ENCODE measurements at regions not wholly inside any gene's neighbourhood (a gene's known extent, or its start where the extent isn't known, plus 50 kb on each side); places are given as distances from the start of the nearest gene placed in this dataset.

DNA sequence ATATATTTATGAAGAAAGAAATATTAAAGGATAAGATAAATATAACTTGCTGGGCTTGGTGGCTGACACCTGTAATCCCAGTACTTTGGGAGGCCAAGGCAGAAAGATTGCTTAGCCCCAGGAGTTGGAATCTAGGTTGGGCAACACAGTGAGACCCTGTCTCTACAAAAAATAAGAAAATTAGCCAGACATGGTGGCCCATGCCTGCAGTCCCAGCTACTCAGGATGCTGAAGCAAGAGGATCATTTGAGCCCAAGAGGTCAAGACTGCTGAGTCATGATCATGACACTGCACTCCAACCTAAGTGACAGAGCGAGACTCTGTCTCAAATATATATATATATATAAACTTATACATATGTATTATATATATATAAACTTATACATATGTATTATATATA, 164.0 kb downstream of the MRPL14 start:
- H3K36me3 ChIP-seq (ENCODE audit: control insufficient read depth in 2 of 2, extremely low read depth in 1 of 2, insufficient read depth in 1 of 2, low read length in 1 of 2) = no peaks in the 10 kb centered on the region
- no CpG with 5 or more reads among the region's 1 CpG for WGBS (ENCODE audit: insufficient coverage)
- POLR2A ChIA-PET = no interaction called here
- ATAC-seq (replicated peaks in 1 of 4) = no peak
- no peaks in the 10 kb centered on the region for H3K36me3 Mint-ChIP-seq
- CTCF ChIA-PET = no interaction called here
- no peak for DNase-seq
- no peak overlapping the region for H3K4me3 Mint-ChIP-seq
- peaks cover 14 to 20% of the 10 kb centered on the region in 2 donors for H3K27me3 Mint-ChIP-seq
- H3K27ac ChIP-seq (ENCODE audit: low read length) = no peak overlapping the region
- no peaks in the 10 kb centered on the region for H3K9me3 ChIP-seq
- no peak overlapping the region for H3K27ac Mint-ChIP-seq
- H3K4me1 Mint-ChIP-seq = no peaks in the 10 kb centered on the region
- H3K9me3 Mint-ChIP-seq = no peaks in the 10 kb centered on the region
- H3K4me3 ChIP-seq (ENCODE audit: control insufficient read depth in 1 of 2, extremely low read depth in 1 of 2, low read length in 1 of 2) = no peak overlapping the region
- peaks cover 0 to 15% of the 10 kb centered on the region in 2 experiments for H3K27me3 ChIP-seq (replicated peaks in 1 of 2; ENCODE audit: control insufficient read depth in 2 of 2, extremely low read depth in 1 of 2, insufficient read depth in 2 of 2, low read length in 1 of 2)
- no peaks in the 10 kb centered on the region for H3K4me1 ChIP-seq (ENCODE audit: control insufficient read depth in 1 of 2, extremely low read depth in 1 of 2, insufficient read depth in 2 of 2, low read length in 2 of 2)

DNA sequence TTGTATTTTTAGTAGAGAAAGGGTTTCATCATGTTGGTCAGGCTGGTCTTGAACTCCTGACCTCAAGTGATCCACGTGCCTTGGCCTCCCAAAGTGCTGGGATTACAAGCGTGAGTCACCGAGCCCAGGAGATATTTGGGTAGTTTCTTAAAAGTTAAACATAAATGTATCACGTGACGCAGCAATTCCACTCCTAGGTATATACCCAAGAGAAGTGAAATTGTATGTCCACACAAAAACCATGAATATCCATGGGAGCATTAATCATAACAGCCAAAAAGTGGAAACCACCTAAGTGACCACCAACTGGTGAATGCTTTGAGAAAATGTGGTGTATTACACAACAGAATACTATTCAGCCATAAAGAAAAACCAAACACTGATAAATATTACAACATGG, 164.8 kb downstream of the MRPL14 start:
- H3K27me3 Mint-ChIP-seq = peaks cover 21 to 27% of the 10 kb centered on the region in 2 donors
- no peaks in the 10 kb centered on the region for H3K4me1 ChIP-seq (ENCODE audit: control insufficient read depth in 1 of 2, extremely low read depth in 1 of 2, insufficient read depth in 2 of 2, low read length in 2 of 2)
- ChIA-PET CTCF (no interaction called here), POLR2A (no interaction called here)
- no peak overlapping the region for H3K4me3 Mint-ChIP-seq
- no peak overlapping the region for H3K4me3 ChIP-seq (ENCODE audit: control insufficient read depth in 1 of 2, extremely low read depth in 1 of 2, low read length in 1 of 2)
- H3K27ac ChIP-seq (ENCODE audit: low read length) = no peak overlapping the region
- no peaks in the 10 kb centered on the region for H3K36me3 Mint-ChIP-seq
- no peaks in the 10 kb centered on the region for H3K9me3 ChIP-seq
- no peaks in the 10 kb centered on the region for H3K4me1 Mint-ChIP-seq
- WGBS (ENCODE audit: insufficient coverage) = 50% methylated on average over 1 of the region's 5 CpGs
- DNase-seq (no peak), ATAC-seq (replicated peaks in 1 of 4) (no peak)
- peaks cover 0 to 12% of the 10 kb centered on the region in 2 experiments for H3K27me3 ChIP-seq (replicated peaks in 1 of 2; ENCODE audit: control insufficient read depth in 2 of 2, extremely low read depth in 1 of 2, insufficient read depth in 2 of 2, low read length in 1 of 2)
- no peak overlapping the region for H3K27ac Mint-ChIP-seq
- no peaks in the 10 kb centered on the region for H3K36me3 ChIP-seq (ENCODE audit: control insufficient read depth in 2 of 2, extremely low read depth in 1 of 2, insufficient read depth in 1 of 2, low read length in 1 of 2)
- no peaks in the 10 kb centered on the region for H3K9me3 Mint-ChIP-seq

DNA sequence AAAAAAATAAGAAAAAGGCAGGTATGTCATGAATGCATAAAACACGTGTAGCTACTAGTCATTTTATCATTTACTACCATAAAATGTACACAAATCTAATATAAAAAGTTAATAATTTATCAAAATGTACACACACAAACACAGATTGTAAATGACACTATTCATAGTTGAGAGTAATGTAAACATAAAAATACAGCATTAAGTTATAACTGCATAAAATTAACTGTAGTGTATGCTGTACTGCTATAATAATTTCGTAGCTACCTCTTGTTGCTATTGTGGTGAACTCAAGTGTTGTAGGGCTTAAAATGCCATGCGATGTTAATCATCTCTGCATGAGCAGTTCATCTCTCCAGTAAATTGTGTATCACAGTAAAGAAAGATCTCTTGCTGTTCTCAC, 170.0 kb downstream of the MRPL14 start:
- Histone ChIP-seq H3K27me3 (replicated peaks in 1 of 2; ENCODE audit: control insufficient read depth in 2 of 2, extremely low read depth in 1 of 2, insufficient read depth in 2 of 2, low read length in 1 of 2) (peaks cover 0 to 23% of the 10 kb centered on the region in 2 experiments), H3K4me3 (ENCODE audit: control insufficient read depth in 1 of 2, extremely low read depth in 1 of 2, low read length in 1 of 2) (no peak overlapping the region), H3K27ac (ENCODE audit: low read length) (no peak overlapping the region), H3K36me3 (ENCODE audit: control insufficient read depth in 2 of 2, extremely low read depth in 1 of 2, insufficient read depth in 1 of 2, low read length in 1 of 2) (no peaks in the 10 kb centered on the region), H3K9me3 (no peaks in the 10 kb centered on the region), H3K4me1 (ENCODE audit: control insufficient read depth in 1 of 2, extremely low read depth in 1 of 2, insufficient read depth in 2 of 2, low read length in 2 of 2) (no peaks in the 10 kb centered on the region)
- no peak for ATAC-seq (replicated peaks in 1 of 4)
- H3K4me1 Mint-ChIP-seq = no peaks in the 10 kb centered on the region
- H3K27me3 Mint-ChIP-seq = peaks cover 26 to 44% of the 10 kb centered on the region in 2 donors
- no CpG with 5 or more reads among the region's 3 CpGs for WGBS (ENCODE audit: insufficient coverage)
- ChIA-PET POLR2A (no interaction called here), CTCF (no interaction called here)
- DNase-seq = no peak
- H3K36me3 Mint-ChIP-seq = peaks cover 3% of the 10 kb centered on the region
- peaks cover 3 to 5% (median 4%) of the 10 kb centered on the region in 3 donors for H3K9me3 Mint-ChIP-seq
- H3K27ac Mint-ChIP-seq = no peak overlapping the region
- H3K4me3 Mint-ChIP-seq = no peak overlapping the region

DNA sequence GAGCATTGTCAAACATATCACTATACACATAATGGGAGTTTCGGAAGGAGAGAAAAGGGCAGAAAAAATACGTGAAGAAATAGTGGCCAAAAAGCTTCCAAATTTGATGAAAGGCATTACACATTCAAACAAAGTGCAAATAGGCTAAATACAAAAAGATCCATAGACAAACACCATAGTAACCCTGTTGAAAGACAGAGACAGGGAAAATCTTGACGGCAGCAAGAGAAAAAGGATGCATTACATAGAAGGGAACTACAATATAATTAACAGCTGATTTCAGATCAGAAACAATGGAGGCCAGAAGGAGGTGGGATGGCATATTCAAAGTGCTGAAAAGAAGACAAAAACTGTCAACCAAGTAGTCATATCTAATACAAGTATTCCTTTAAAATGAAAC, 170.8 kb downstream of the MRPL14 start:
- H3K4me3 ChIP-seq (ENCODE audit: control insufficient read depth in 1 of 2, extremely low read depth in 1 of 2, low read length in 1 of 2) = no peak overlapping the region
- H3K27ac ChIP-seq (ENCODE audit: low read length) = no peak overlapping the region
- no peaks in the 10 kb centered on the region for H3K9me3 ChIP-seq
- WGBS (ENCODE audit: insufficient coverage) = no CpG with 5 or more reads among the region's 3 CpGs
- H3K27ac Mint-ChIP-seq = no peak overlapping the region
- ChIA-PET POLR2A (no interaction called here), CTCF (interaction anchor here in 1 of 2 donors (0.6 kb wide), 1 partner anchor 81 kb away, joined by 4 read pairs; no protein-coding TSS in a partner anchor)
- no peak overlapping the region for H3K4me3 Mint-ChIP-seq
- H3K27me3 Mint-ChIP-seq = peaks cover 26 to 44% of the 10 kb centered on the region in 2 donors
- no peak for ATAC-seq (replicated peaks in 1 of 4)
- peaks cover 3 to 5% (median 4%) of the 10 kb centered on the region in 3 donors for H3K9me3 Mint-ChIP-seq
- no peaks in the 10 kb centered on the region for H3K36me3 ChIP-seq (ENCODE audit: control insufficient read depth in 2 of 2, extremely low read depth in 1 of 2, insufficient read depth in 1 of 2, low read length in 1 of 2)
- no peaks in the 10 kb centered on the region for H3K4me1 ChIP-seq (ENCODE audit: control insufficient read depth in 1 of 2, extremely low read depth in 1 of 2, insufficient read depth in 2 of 2, low read length in 2 of 2)
- no peaks in the 10 kb centered on the region for H3K4me1 Mint-ChIP-seq
- H3K27me3 ChIP-seq (replicated peaks in 1 of 2; ENCODE audit: control insufficient read depth in 2 of 2, extremely low read depth in 1 of 2, insufficient read depth in 2 of 2, low read length in 1 of 2) = peaks cover 0 to 26% of the 10 kb centered on the region in 2 experiments
- H3K36me3 Mint-ChIP-seq = peaks cover 3% of the 10 kb centered on the region
- DNase-seq = no peak

DNA sequence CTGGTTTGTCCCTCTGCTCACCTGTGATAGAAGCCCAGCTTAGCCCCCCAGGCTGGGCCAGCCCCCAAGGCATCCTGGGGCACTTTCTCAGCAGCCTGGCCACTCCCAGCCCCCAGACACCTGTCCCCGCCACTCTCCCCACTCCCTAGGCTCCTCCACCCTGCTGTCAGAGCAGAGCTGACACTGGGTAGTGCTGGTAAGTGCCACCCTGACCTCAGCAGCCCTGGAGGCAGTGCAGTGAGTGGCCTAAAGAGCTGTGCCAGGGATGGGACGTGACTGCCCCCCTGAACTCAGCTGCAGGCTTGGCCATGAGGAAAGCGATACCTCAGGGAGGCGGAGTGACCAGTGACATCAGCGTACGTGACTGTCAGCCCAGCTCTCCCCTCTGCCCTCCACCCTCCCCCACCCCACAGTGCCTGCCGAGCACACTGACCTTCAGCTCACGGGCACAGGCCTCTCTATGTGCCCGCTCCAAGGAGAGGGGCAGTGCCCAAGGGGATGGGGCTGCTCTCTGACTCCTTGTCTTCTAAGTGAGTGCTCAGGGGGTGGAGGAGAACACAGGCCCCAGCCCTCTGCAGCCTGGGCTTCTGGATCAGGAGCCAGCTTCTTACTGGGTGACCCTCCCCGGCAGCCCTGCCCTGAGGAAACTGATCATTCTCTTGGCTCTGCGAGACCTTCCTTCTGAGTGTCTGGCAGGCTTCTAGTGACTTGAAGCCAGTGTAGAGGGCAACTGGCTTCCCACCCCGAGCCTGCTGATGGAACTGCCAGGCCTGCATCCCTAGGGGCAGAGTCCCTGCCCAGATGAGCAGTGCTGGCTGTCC, 172.7 kb downstream of the MRPL14 start:
- ATAC-seq (replicated peaks in 1 of 4) (no peak), DNase-seq (no peak)
- H3K4me3 ChIP-seq (ENCODE audit: control insufficient read depth in 1 of 2, extremely low read depth in 1 of 2, low read length in 1 of 2) = no peak overlapping the region
- Mint-ChIP-seq H3K36me3 (peaks cover 3% of the 10 kb centered on the region), H3K9me3 (peaks cover 3 to 5% (median 4%) of the 10 kb centered on the region in 3 donors), H3K27ac (no peak overlapping the region), H3K4me3 (no peak overlapping the region), H3K4me1 (no peaks in the 10 kb centered on the region), H3K27me3 (peaks cover 26 to 42% of the 10 kb centered on the region in 2 donors)
- no peak overlapping the region for H3K27ac ChIP-seq (ENCODE audit: low read length)
- no peaks in the 10 kb centered on the region for H3K36me3 ChIP-seq (ENCODE audit: control insufficient read depth in 2 of 2, extremely low read depth in 1 of 2, insufficient read depth in 1 of 2, low read length in 1 of 2)
- H3K4me1 ChIP-seq (ENCODE audit: control insufficient read depth in 1 of 2, extremely low read depth in 1 of 2, insufficient read depth in 2 of 2, low read length in 2 of 2) = no peaks in the 10 kb centered on the region
- H3K9me3 ChIP-seq = no peaks in the 10 kb centered on the region
- peaks cover 0 to 34% of the 10 kb centered on the region in 2 experiments for H3K27me3 ChIP-seq (replicated peaks in 1 of 2; ENCODE audit: control insufficient read depth in 2 of 2, extremely low read depth in 1 of 2, insufficient read depth in 2 of 2, low read length in 1 of 2)
- WGBS (ENCODE audit: insufficient coverage) = 74% methylated on average over 6 of the region's 12 CpGs
- ChIA-PET POLR2A (no interaction called here), CTCF (no interaction called here)

DNA sequence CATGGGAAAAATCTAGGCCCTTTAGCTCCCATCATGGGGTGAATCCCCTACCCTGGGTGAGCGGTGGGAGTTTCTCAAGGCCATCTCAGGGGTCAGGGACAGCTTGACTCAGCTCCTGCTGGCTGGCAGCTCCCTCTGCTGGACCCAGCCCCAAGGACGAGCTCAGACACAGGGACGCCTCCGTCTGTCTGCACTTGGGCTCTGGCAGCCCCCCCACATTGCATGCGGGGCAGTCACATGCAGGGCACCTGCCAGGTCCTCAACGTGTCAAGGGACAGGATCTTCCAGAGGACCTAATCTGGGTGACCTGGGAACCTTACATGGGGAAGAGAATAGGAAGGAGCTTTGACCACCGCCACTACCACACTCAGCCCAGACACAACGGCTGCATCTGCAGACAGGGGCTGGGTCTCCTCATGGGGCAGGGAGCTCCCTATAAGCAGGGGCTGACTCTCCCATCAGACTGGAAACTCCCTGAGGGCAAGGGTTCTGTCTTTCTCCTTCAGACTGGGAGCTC, 173.4 kb downstream of the MRPL14 start:
- ChIA-PET CTCF (no interaction called here), POLR2A (no interaction called here)
- H3K27me3 ChIP-seq (replicated peaks in 1 of 2; ENCODE audit: control insufficient read depth in 2 of 2, extremely low read depth in 1 of 2, insufficient read depth in 2 of 2, low read length in 1 of 2) = peaks cover 0 to 34% of the 10 kb centered on the region in 2 experiments
- Mint-ChIP-seq H3K27me3 (peaks cover 22 to 35% of the 10 kb centered on the region in 2 donors), H3K36me3 (peaks cover 3% of the 10 kb centered on the region), H3K4me3 (no peak overlapping the region), H3K9me3 (peaks cover 3 to 5% (median 4%) of the 10 kb centered on the region in 3 donors), H3K4me1 (no peaks in the 10 kb centered on the region), H3K27ac (no peak overlapping the region)
- H3K27ac ChIP-seq (ENCODE audit: low read length) = no peak overlapping the region
- no peak for ATAC-seq (replicated peaks in 1 of 4)
- no peaks in the 10 kb centered on the region for H3K36me3 ChIP-seq (ENCODE audit: control insufficient read depth in 2 of 2, extremely low read depth in 1 of 2, insufficient read depth in 1 of 2, low read length in 1 of 2)
- WGBS (ENCODE audit: insufficient coverage) = 78% methylated on average over 6 of the region's 8 CpGs
- H3K9me3 ChIP-seq = no peaks in the 10 kb centered on the region
- DNase-seq = no peak
- no peak overlapping the region for H3K4me3 ChIP-seq (ENCODE audit: control insufficient read depth in 1 of 2, extremely low read depth in 1 of 2, low read length in 1 of 2)
- no peaks in the 10 kb centered on the region for H3K4me1 ChIP-seq (ENCODE audit: control insufficient read depth in 1 of 2, extremely low read depth in 1 of 2, insufficient read depth in 2 of 2, low read length in 2 of 2)
